DND-41 (cell line): ENCODE measurements at regions not wholly inside any gene's neighbourhood (a gene's known extent, or its start where the extent isn't known, plus 50 kb on each side); places are given as distances from the start of the nearest gene placed in this dataset.

Experiments used
- EZH2 ChIP-seq: IDR thresholded peaks from 3 replicates; pipeline ENCODE4 v1.6.1; 2012; ENCODE audit warnings: borderline replicate concordance, low read depth, mild to moderate bottlenecking, moderate library complexity, low read length, inconsistent platforms; ENCODE audit not compliant: severe bottlenecking
- TF ChIP-seq, protein P1 (sequence below): IDR thresholded peaks from 2 replicates; pipeline ENCODE4 v1.5.1; 2012; ENCODE audit warnings: borderline replicate concordance, low read length, moderate library complexity, mild to moderate bottlenecking; ENCODE audit not compliant: poor library complexity, severe bottlenecking; ENCODE audit errors: extremely low read depth

DNA sequence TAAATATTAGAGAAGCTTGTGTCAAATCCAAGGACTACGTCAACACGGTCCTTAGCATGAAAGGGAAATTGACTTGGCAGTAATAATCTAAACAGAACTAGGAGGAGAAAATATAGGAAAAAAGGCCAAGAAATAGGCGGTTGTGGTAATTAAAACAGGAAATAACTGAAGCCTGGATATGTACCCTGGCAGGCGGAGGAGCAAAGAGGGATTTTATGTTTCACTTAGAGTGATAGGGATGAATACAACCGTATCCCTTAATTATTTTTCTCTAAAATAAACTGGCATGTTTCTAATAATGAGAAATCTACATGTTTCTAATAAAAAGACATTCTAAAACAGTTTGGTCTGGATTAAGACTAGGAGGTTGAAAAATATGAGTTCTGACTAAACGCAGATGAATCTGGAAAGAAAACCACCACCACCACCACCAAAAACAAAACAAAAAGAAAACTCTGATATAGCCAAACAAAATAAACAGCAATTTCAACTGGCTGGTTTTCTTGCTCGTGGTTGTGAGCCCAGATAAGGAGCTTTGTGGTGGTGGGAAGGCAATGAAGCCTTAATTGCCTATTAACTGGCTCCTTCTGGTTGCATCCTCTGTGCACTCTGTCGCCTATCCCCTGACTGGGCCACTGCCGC, 334.2 kb upstream of the SNX7 start:
- TF ChIP-seq, protein P1, sequence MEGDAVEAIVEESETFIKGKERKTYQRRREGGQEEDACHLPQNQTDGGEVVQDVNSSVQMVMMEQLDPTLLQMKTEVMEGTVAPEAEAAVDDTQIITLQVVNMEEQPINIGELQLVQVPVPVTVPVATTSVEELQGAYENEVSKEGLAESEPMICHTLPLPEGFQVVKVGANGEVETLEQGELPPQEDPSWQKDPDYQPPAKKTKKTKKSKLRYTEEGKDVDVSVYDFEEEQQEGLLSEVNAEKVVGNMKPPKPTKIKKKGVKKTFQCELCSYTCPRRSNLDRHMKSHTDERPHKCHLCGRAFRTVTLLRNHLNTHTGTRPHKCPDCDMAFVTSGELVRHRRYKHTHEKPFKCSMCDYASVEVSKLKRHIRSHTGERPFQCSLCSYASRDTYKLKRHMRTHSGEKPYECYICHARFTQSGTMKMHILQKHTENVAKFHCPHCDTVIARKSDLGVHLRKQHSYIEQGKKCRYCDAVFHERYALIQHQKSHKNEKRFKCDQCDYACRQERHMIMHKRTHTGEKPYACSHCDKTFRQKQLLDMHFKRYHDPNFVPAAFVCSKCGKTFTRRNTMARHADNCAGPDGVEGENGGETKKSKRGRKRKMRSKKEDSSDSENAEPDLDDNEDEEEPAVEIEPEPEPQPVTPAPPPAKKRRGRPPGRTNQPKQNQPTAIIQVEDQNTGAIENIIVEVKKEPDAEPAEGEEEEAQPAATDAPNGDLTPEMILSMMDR: no peak
- TF ChIP-seq EZH2: no peak
